ENCODE measurements at regions not wholly inside any gene's neighbourhood (a gene's known extent, or its start where the extent isn't known, plus 50 kb on each side); places are given as distances from the start of the nearest gene placed in this dataset.

DNA sequence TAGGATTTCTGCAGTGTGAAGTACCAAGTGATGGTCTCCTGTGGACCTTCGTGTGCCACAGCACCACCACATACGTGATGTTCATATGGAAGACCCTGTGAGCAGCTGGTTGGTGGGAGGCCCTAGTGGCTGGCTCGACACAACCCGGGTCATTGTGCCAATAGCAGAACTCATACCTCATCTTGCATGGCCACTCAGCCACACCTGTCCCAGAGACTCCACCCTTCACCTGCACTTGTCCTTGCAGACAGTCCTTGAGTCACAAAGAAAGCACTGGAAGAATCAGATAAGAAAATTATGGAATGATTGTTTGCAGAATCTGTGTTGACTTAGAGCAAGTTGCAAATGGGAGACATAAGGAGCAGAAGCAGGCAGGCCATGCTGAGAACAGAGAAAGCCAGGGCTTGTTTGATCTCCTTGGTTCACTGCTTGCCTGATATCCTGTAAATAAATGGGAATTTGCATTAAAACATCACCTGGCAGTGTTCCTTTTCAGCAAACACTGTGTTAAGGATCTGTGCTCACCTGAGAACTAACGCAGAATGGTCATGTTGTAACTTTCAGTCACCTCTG lies 307.7 kb downstream of the SIPA1L2 start:
- TF ChIP-seq, protein P1, sequence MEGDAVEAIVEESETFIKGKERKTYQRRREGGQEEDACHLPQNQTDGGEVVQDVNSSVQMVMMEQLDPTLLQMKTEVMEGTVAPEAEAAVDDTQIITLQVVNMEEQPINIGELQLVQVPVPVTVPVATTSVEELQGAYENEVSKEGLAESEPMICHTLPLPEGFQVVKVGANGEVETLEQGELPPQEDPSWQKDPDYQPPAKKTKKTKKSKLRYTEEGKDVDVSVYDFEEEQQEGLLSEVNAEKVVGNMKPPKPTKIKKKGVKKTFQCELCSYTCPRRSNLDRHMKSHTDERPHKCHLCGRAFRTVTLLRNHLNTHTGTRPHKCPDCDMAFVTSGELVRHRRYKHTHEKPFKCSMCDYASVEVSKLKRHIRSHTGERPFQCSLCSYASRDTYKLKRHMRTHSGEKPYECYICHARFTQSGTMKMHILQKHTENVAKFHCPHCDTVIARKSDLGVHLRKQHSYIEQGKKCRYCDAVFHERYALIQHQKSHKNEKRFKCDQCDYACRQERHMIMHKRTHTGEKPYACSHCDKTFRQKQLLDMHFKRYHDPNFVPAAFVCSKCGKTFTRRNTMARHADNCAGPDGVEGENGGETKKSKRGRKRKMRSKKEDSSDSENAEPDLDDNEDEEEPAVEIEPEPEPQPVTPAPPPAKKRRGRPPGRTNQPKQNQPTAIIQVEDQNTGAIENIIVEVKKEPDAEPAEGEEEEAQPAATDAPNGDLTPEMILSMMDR (IDR thresholded peaks at IDR 0.05), result no peak
- TF ChIP-seq POLR2AphosphoS5 (IDR thresholded peaks at IDR 0.05), result no peak
